ENCODE measurements at regions not wholly inside any gene's neighbourhood (a gene's known extent, or its start where the extent isn't known, plus 50 kb on each side); places are given as distances from the start of the nearest gene placed in this dataset.

- no peak for DNase-seq (ENCODE audit: low read depth)
Observed at GRCh38 chr2:2993172-2993692, 384.4 kb downstream of the EIPR1 start.

- no peak for DNase-seq (ENCODE audit: low read depth)
Observed at GRCh38 chr2:2992634-2993033, 385.0 kb downstream of the EIPR1 start.

GRCh38 chr2:2985020-2985419 lies 392.6 kb downstream of the EIPR1 start:
- DNase-seq (ENCODE audit: low read depth), result no peak

- DNase-seq (ENCODE audit: low read depth), result no peak
Observed at GRCh38 chr2:2981000-2981399, 396.6 kb downstream of the EIPR1 start.

- DNase-seq (ENCODE audit: low read depth), result no peak
Observed at GRCh38 chr2:2974982-2975381, 402.6 kb downstream of the EIPR1 start.

GRCh38 chr2:2960441-2961133 lies 417.0 kb downstream of the EIPR1 start:
- no peak for DNase-seq (ENCODE audit: low read depth)

- DNase-seq (ENCODE audit: low read depth), result no peak
Observed at GRCh38 chr2:2950403-2950952, 427.1 kb downstream of the EIPR1 start.

GRCh38 chr2:2947406-2947805 lies 430.2 kb downstream of the EIPR1 start:
- no peak for DNase-seq (ENCODE audit: low read depth)

- no peak for DNase-seq (ENCODE audit: low read depth)
Observed at GRCh38 chr2:2942906-2943305, 434.7 kb downstream of the EIPR1 start.

- no peak for DNase-seq (ENCODE audit: low read depth)
Observed at GRCh38 chr2:2942225-2942624, 435.4 kb downstream of the EIPR1 start.

- no peak for DNase-seq (ENCODE audit: low read depth)
Observed at GRCh38 chr2:2941205-2941604, 436.4 kb downstream of the EIPR1 start.

- DNase-seq (ENCODE audit: low read depth), result no peak
Observed at GRCh38 chr2:2940702-2941101, 436.9 kb downstream of the EIPR1 start.

- no peak for DNase-seq (ENCODE audit: low read depth)
Observed at GRCh38 chr2:2940061-2940460, 437.6 kb downstream of the EIPR1 start.

GRCh38 chr2:2939078-2939795 lies 438.4 kb downstream of the EIPR1 start:
- DNase-seq (ENCODE audit: low read depth), result no peak

- DNase-seq (ENCODE audit: low read depth), result no peak
Observed at GRCh38 chr2:2938481-2938880, 439.1 kb downstream of the EIPR1 start.

GRCh38 chr2:2935445-2936149 lies 442.0 kb downstream of the EIPR1 start:
- DNase-seq (ENCODE audit: low read depth), result no peak

GRCh38 chr2:2933426-2933825 lies 444.2 kb downstream of the EIPR1 start:
- DNase-seq (ENCODE audit: low read depth), result no peak

GRCh38 chr2:2932692-2933305 lies 444.8 kb downstream of the EIPR1 start:
- DNase-seq (ENCODE audit: low read depth), result no peak

- no peak for DNase-seq (ENCODE audit: low read depth)
Observed at GRCh38 chr2:2932189-2932588, 445.4 kb downstream of the EIPR1 start.

- DNase-seq (ENCODE audit: low read depth), result no peak
Observed at GRCh38 chr2:2931318-2932075, 446.1 kb downstream of the EIPR1 start.

GRCh38 chr2:2930841-2931240 lies 446.8 kb downstream of the EIPR1 start:
- no peak for DNase-seq (ENCODE audit: low read depth)

- no peak for DNase-seq (ENCODE audit: low read depth)
Observed at GRCh38 chr2:2926858-2927175, 450.8 kb downstream of the EIPR1 start.

Data from stimulated activated CD8-positive, alpha-beta memory T cell treated with anti-CD3 and anti-CD28 coated beads, Interleukin-7, amount 100 ng/mL, for 24 hours (primary cell).